Lung (tissue), 11 donors: ENCODE measurements at regions not wholly inside any gene's neighbourhood (a gene's known extent, or its start where the extent isn't known, plus 50 kb on each side); places are given as distances from the start of the nearest gene placed in this dataset.

Source experiments
- ATAC-seq: fragments of 200-7000 bp; cut with Tn5 transposase; one replicate; pipeline ENCODE4 v1.9.1; 2020; ENCODE audit warnings: moderate number of reproducible peaks; ENCODE audit not compliant: insufficient read depth, low FRiP score
- DNase-seq, 3 donors: peaks; one replicate each; pipeline ENCODE4 v3.0.0-alpha.2; 2013 to 2017
- H3K27ac ChIP-seq, 2 donors: one replicate each; pipeline ENCODE4 v1.5.1; 2013; ENCODE audit warnings: mild to moderate bottlenecking in 2 of 2, moderate library complexity in 2 of 2, control low read depth in 1 of 2, inconsistent platforms in 1 of 2, low read depth in 1 of 2, low read length in 1 of 2
- H3K27me3 ChIP-seq, 3 donors: one replicate each; pipeline ENCODE4 v1.5.1; 2013; ENCODE audit warnings: low read length in 2 of 3; ENCODE audit not compliant: control insufficient read depth in 3 of 3, insufficient read depth in 3 of 3
- H3K36me3 ChIP-seq, 4 donors: one replicate each; pipeline ENCODE4 v1.5.1; 2013; ENCODE audit warnings: low read length in 4 of 4, mild to moderate bottlenecking in 1 of 4, moderate library complexity in 1 of 4; ENCODE audit not compliant: control insufficient read depth in 4 of 4, insufficient read depth in 4 of 4
- H3K4me1 ChIP-seq, 5 donors: one replicate each; pipeline ENCODE4 v1.5.1; 2013; ENCODE audit warnings: low read length in 5 of 5, mild to moderate bottlenecking in 2 of 5, moderate library complexity in 1 of 5; ENCODE audit not compliant: control insufficient read depth in 5 of 5, insufficient read depth in 5 of 5
- H3K4me3 ChIP-seq: one replicate; pipeline ENCODE4 v1.5.1; 2013; ENCODE audit warnings: mild to moderate bottlenecking, control low read depth, moderate library complexity
- H3K9ac ChIP-seq, 2 donors: one replicate each; pipeline ENCODE4 v1.5.1; 2013; ENCODE audit warnings: low read length in 2 of 2, control low read depth in 1 of 2; ENCODE audit not compliant: insufficient read depth in 1 of 2
- H3K9me3 ChIP-seq, 4 donors: one replicate each; pipeline ENCODE4 v1.5.1; 2013; ENCODE audit warnings: low read length in 3 of 4, mild to moderate bottlenecking in 1 of 4, moderate library complexity in 1 of 4; ENCODE audit not compliant: control insufficient read depth in 4 of 4, insufficient read depth in 3 of 4
- CTCF ChIP-seq: IDR thresholded peaks from 2 replicates; pipeline ENCODE4 v1.5.1; 2012; ENCODE audit warnings: mild to moderate bottlenecking; ENCODE audit errors: control extremely low read depth, extremely low read depth
- WGBS, 2 donors: extraction: QIAGEN DNeasy Blood & Tissue Kit; methylation state at CpG; one replicate each; pipeline ENCODE4 v1.1.7; 2013; 5-methylcytosine and 5-hydroxymethylcytosine counted together
- donor health status: control.
- donor health status: control.
- donor health status: Bipolar disorder and iron deficiency.
- donor health status: healthy.
- donor health status: DM: yes; HTN: yes; CAD: no.

DNA sequence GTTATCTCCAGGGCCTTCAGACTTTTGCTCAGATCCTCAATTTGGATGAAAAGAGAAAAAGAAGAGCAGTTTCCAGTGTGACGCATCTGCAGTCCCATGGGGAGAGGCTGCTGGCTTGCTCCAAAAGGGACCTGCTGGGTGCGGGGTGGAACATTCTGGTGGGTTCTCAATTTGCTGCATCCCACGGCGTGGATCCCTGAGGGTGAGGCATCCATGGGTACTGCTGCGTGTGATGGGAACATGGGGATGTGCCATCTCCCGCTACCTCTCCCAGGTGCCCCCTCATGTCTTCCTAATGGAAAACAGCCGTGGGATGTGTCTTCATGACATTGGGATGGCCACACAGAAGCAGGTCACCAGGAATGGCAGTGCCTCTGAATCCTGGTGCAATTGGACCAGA lies 221.3 kb upstream of the AJAP1 start:
- Histone ChIP-seq H3K4me1 (no peaks in the 10 kb centered on the region), H3K9me3 (peaks cover 0 to 6% (median 0%) of the 10 kb centered on the region in 4 donors), H3K4me3 (no peak overlapping the region), H3K27ac (no peak overlapping the region), H3K9ac (no peak overlapping the region), H3K27me3 (no peaks in the 10 kb centered on the region), H3K36me3 (no peaks in the 10 kb centered on the region)
- DNase-seq (no peak), ATAC-seq (no peak)
- 92 to 94% methylated on average over 7 of the region's 7 CpGs for WGBS, 2 donors
- TF ChIP-seq CTCF = no peak

DNA sequence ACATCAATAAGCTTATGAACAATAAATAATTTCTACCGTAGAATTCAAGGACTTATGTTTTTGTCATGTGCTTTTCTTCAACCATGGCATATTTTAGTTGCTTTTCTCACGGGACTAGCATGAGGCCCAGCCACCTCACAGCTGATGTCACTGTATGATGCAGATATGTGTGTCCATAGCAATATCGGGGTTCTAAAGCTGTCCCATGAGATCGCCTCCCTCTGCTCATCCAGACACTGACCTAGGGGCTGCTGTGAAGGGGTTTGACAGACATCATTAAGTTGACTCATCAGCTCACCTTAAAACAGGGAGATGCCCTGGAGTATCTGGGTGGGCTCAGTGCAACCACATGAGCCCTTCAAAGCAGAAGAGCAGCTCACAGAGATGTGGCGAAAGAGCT lies 210.3 kb upstream of the AJAP1 start:
- TF ChIP-seq CTCF = no peak
- Histone ChIP-seq H3K4me3 (no peak overlapping the region), H3K27me3 (peaks cover 3 to 15% (median 5%) of the 10 kb centered on the region in 3 donors), H3K4me1 (no peaks in the 10 kb centered on the region), H3K36me3 (no peaks in the 10 kb centered on the region), H3K9ac (no peak overlapping the region), H3K27ac (no peak overlapping the region), H3K9me3 (peaks cover 0 to 2% (median 0%) of the 10 kb centered on the region in 4 donors)
- WGBS, 2 donors = 86 to 93% methylated on average over 5 of the region's 5 CpGs
- DNase-seq (no peak), ATAC-seq (no peak)

DNA sequence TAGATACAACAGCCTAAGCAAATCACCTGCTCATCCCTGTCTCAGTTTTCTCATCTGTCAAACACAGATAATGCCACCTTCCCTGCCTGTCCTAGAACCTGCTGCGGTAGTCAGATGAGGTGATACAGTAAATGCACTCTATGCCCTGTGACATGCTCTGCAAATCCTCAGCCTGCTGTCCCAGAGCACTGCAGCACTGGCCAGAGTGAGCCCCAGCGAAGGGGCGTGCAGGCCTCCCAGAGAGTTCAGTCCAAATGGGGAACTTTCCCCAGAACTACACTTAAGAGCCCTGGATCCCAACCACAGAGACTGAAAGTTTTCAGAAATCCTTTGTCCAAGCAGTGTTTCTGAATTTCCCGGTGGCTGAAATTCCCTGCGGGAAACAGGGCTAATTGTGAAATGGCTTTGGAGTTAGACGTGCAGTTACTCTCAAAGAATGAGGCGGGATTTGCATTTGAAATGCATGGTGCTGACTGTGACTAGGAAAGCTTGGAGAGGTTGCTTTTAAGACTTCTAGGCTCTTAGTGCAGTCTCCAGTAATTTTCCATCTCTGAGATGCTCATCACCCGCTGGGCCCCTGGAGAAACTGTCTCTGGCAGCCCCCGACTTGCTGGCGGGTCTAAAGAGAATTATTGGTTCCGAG lies 206.5 kb upstream of the AJAP1 start:
- Histone ChIP-seq H3K9ac (no peak overlapping the region), H3K9me3 (peaks cover 0 to 5% (median 0%) of the 10 kb centered on the region in 4 donors), H3K4me1 (no peaks in the 10 kb centered on the region), H3K36me3 (no peaks in the 10 kb centered on the region), H3K27me3 (peaks cover 3 to 11% (median 5%) of the 10 kb centered on the region in 3 donors), H3K27ac (no peak overlapping the region), H3K4me3 (no peak overlapping the region)
- TF ChIP-seq CTCF = no peak
- DNase-seq (no peak), ATAC-seq (no peak)
- 45 to 54% methylated on average over 11 of the region's 11 CpGs for WGBS, 2 donors

GRCh38 chr1:4449972-4450371 lies 204.4 kb upstream of the AJAP1 start:
- no peak for ATAC-seq
- H3K9ac ChIP-seq = no peak overlapping the region
- whole genome bisulfite sequencing, 2 donors = 80 to 90% methylated on average over 5 of the region's 5 CpGs
- H3K27ac ChIP-seq = no peak overlapping the region
- DNase-seq = no peak
- H3K36me3 ChIP-seq = no peaks in the 10 kb centered on the region
- no peak overlapping the region for H3K4me3 ChIP-seq
- no peak for TF ChIP-seq CTCF
- H3K27me3 ChIP-seq = peaks cover 3 to 6% (median 5%) of the 10 kb centered on the region in 3 donors
- no peaks in the 10 kb centered on the region for H3K4me1 ChIP-seq
- H3K9me3 ChIP-seq = peaks cover 0 to 8% (median 0%) of the 10 kb centered on the region in 4 donors
